MM.1S (cell line): ENCODE measurements at regions not wholly inside any gene's neighbourhood (a gene's known extent, or its start where the extent isn't known, plus 50 kb on each side); places are given as distances from the start of the nearest gene placed in this dataset.

Experiments
- DNase-seq: peaks from one replicate; pipeline ENCODE4 v3.0.0-alpha.2; 2015
- H2AFZ ChIP-seq: fragments of 300-600 bp; sonication (generic); 2 replicates; pipeline ENCODE4 v1.6.0; 2016; ENCODE audit warnings: antibody characterized with exemption, low read length
- H3F3A ChIP-seq: fragments of 300-600 bp; sonication (generic); 2 replicates; pipeline ENCODE4 v1.6.1; 2016; ENCODE audit warnings: mild to moderate bottlenecking, antibody characterized with exemption, low read length, moderate library complexity, mixed read lengths; ENCODE audit not compliant: insufficient read depth
- H3K27ac ChIP-seq: fragments of 300-600 bp; sonication (generic); 2 replicates; pipeline ENCODE4 v1.5.1; 2016; ENCODE audit warnings: mild to moderate bottlenecking, low read length
- H3K27me3 ChIP-seq: fragments of 300-600 bp; sonication (generic); replicated peaks from 2 replicates; pipeline ENCODE4 v1.6.0; 2016; ENCODE audit warnings: low read length; ENCODE audit not compliant: insufficient read depth
- H3K36me3 ChIP-seq: fragments of 300-600 bp; sonication (generic); replicated peaks from 2 replicates; pipeline ENCODE4 v1.6.1; 2016; ENCODE audit warnings: mild to moderate bottlenecking, low read length, mixed read lengths; ENCODE audit not compliant: insufficient read depth
- H3K4me1 ChIP-seq: fragments of 300-600 bp; sonication (generic); 2 replicates; pipeline ENCODE4 v1.6.1; 2016; ENCODE audit warnings: low read length, mixed read lengths
- H3K4me2 ChIP-seq: fragments of 300-600 bp; sonication (generic); 2 replicates; pipeline ENCODE4 v1.6.0; 2016; ENCODE audit warnings: low read depth, low read length
- H3K4me3 ChIP-seq: fragments of 300-600 bp; sonication (generic); 2 replicates; pipeline ENCODE4 v1.5.1; 2016; ENCODE audit warnings: low read length, mixed read lengths
- H3K79me2 ChIP-seq: fragments of 300-600 bp; sonication (generic); 2 replicates; pipeline ENCODE4 v1.6.1; 2016; ENCODE audit warnings: mixed run types, low read length, mixed read lengths
- H3K9ac ChIP-seq: fragments of 300-600 bp; sonication (generic); 2 replicates; pipeline ENCODE4 v1.6.1; 2016; ENCODE audit warnings: low read length, mixed read lengths
- H3K9me2 ChIP-seq: fragments of 300-600 bp; sonication (generic); replicated peaks from 2 replicates; pipeline ENCODE4 v1.6.1; 2016; ENCODE audit warnings: mild to moderate bottlenecking, low read length, mixed read lengths; ENCODE audit not compliant: insufficient read depth
- H3K9me3 ChIP-seq: fragments of 300-600 bp; sonication (generic); replicated peaks from 2 replicates; pipeline ENCODE4 v1.6.1; 2016; ENCODE audit warnings: mild to moderate bottlenecking, low read length, mixed read lengths; ENCODE audit not compliant: insufficient read depth
- H4K20me1 ChIP-seq: fragments of 300-600 bp; sonication (generic); 2 replicates; pipeline ENCODE4 v1.6.1; 2016; ENCODE audit warnings: mild to moderate bottlenecking, low read length, moderate library complexity, mixed read lengths; ENCODE audit not compliant: insufficient read depth
- EZH2 ChIP-seq: fragments of 300-600 bp; sonication (generic); optimal IDR thresholded peaks from 2 replicates; pipeline ENCODE3; 2017; ENCODE audit warnings: low read depth, mild to moderate bottlenecking, antibody characterized with exemption, low read length, mixed read lengths
- EZH2phosphoT487 ChIP-seq: fragments of 300-600 bp; sonication (generic); IDR thresholded peaks from 2 replicates; pipeline ENCODE4 v1.6.1; 2018; ENCODE audit warnings: antibody characterized with exemption, low read length
- TF ChIP-seq, protein P1 (sequence below): fragments of 300-600 bp; sonication (generic); IDR thresholded peaks from 2 replicates; pipeline ENCODE4 v1.5.1; 2016; ENCODE audit warnings: antibody characterized with exemption, low read length, mixed read lengths

DNA sequence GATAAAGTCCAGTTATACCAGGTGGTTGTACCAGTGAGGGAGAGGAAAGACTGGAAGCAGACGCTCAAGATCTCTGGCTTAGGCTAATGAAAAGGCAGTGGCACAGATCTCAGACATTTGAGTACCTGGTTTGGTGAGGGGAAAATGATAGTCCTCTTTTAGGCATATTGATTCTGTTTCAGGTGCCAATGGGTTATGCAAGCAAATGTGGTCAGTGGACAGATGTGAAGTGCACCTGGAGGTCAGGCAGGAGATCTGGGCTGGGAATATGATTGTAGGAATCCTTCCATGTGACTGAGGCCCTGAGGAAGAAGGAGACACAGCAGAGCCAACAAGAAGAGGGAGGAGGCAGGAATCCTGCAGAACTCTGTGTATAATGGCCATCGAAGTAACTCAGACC, 63.7 kb upstream of the SMARCA2 start:
- H2AFZ ChIP-seq, result no peak overlapping the region
- no peaks in the 10 kb centered on the region for H3K9me3 ChIP-seq
- no peaks in the 10 kb centered on the region for H3K36me3 ChIP-seq
- H3K9me2 ChIP-seq, result no peaks in the 10 kb centered on the region
- H3K4me3 ChIP-seq, result no peak overlapping the region
- H3K4me2 ChIP-seq, result no peak overlapping the region
- no peaks in the 10 kb centered on the region for H4K20me1 ChIP-seq
- no peaks in the 10 kb centered on the region for H3K27me3 ChIP-seq
- no peak overlapping the region for H3K9ac ChIP-seq
- no peaks in the 10 kb centered on the region for H3K79me2 ChIP-seq
- TF ChIP-seq, protein P1, sequence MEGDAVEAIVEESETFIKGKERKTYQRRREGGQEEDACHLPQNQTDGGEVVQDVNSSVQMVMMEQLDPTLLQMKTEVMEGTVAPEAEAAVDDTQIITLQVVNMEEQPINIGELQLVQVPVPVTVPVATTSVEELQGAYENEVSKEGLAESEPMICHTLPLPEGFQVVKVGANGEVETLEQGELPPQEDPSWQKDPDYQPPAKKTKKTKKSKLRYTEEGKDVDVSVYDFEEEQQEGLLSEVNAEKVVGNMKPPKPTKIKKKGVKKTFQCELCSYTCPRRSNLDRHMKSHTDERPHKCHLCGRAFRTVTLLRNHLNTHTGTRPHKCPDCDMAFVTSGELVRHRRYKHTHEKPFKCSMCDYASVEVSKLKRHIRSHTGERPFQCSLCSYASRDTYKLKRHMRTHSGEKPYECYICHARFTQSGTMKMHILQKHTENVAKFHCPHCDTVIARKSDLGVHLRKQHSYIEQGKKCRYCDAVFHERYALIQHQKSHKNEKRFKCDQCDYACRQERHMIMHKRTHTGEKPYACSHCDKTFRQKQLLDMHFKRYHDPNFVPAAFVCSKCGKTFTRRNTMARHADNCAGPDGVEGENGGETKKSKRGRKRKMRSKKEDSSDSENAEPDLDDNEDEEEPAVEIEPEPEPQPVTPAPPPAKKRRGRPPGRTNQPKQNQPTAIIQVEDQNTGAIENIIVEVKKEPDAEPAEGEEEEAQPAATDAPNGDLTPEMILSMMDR, result no peak
- DNase-seq, result no peak
- H3F3A ChIP-seq, result no peaks in the 10 kb centered on the region
- no peaks in the 10 kb centered on the region for H3K4me1 ChIP-seq
- H3K27ac ChIP-seq, result no peak overlapping the region

DNA sequence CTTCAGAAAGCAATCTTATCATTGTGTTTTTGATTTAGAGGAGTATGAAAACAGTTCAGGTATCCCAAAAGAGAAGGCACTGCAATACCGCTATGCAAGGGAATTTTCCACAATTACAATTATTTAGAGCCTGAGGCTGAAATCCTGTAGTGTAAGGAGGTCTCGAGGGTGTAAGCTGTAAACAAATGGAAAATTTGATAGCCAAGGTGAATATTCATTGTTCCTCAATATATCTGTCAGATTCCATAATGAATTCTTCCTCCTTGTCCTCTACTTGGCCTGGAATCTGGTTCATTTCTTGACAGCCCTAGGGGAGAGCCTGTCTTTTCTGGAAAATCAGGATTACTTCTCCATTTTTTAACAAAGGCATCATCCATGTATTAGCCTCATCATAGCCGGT, 63.1 kb upstream of the SMARCA2 start:
- H3F3A ChIP-seq, result no peaks in the 10 kb centered on the region
- H3K79me2 ChIP-seq, result no peaks in the 10 kb centered on the region
- no peak overlapping the region for H3K9ac ChIP-seq
- H3K4me3 ChIP-seq, result no peak overlapping the region
- TF ChIP-seq EZH2 (no peak), EZH2phosphoT487 (no peak)
- TF ChIP-seq, protein P1, result no peak
- no peaks in the 10 kb centered on the region for H4K20me1 ChIP-seq
- no peak overlapping the region for H3K27ac ChIP-seq
- DNase-seq, result no peak
- no peaks in the 10 kb centered on the region for H3K9me3 ChIP-seq
- no peaks in the 10 kb centered on the region for H3K27me3 ChIP-seq
- H3K4me1 ChIP-seq, result no peaks in the 10 kb centered on the region
- H3K4me2 ChIP-seq, result no peak overlapping the region
- H2AFZ ChIP-seq, result no peak overlapping the region
- no peaks in the 10 kb centered on the region for H3K9me2 ChIP-seq
- H3K36me3 ChIP-seq, result no peaks in the 10 kb centered on the region

DNA sequence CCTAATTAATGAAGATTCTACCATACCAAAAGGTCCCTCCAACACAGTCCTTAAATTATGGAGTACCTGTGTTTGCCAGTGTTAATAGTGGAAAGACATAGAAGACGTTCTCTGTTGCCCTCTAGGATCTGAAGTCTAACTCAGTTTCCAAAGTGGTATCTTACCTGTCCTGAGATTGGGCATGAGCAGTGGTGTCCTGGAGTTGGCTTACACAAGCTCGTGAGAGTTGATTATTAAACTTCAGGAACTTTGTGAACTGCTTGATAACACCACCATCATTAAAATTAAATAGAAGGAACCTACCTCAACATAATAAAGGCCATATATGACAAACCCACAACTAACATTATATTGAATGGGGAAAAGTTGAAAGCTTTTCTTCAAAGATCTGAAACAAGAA, 60.9 kb upstream of the SMARCA2 start:
- H3K9me2 ChIP-seq, result no peaks in the 10 kb centered on the region
- no peak overlapping the region for H3K4me3 ChIP-seq
- no peak overlapping the region for H2AFZ ChIP-seq
- no peak for TF ChIP-seq EZH2phosphoT487
- TF ChIP-seq EZH2, result no peak
- TF ChIP-seq, protein P1, result no peak
- H3K9ac ChIP-seq, result no peak overlapping the region
- H3K4me2 ChIP-seq, result no peak overlapping the region
- H3K27ac ChIP-seq, result no peak overlapping the region
- no peaks in the 10 kb centered on the region for H4K20me1 ChIP-seq
- no peak for DNase-seq
- H3F3A ChIP-seq, result no peaks in the 10 kb centered on the region
- H3K9me3 ChIP-seq, result no peaks in the 10 kb centered on the region
- H3K36me3 ChIP-seq, result no peaks in the 10 kb centered on the region
- H3K4me1 ChIP-seq, result no peaks in the 10 kb centered on the region
- no peaks in the 10 kb centered on the region for H3K27me3 ChIP-seq
- H3K79me2 ChIP-seq, result no peaks in the 10 kb centered on the region

DNA sequence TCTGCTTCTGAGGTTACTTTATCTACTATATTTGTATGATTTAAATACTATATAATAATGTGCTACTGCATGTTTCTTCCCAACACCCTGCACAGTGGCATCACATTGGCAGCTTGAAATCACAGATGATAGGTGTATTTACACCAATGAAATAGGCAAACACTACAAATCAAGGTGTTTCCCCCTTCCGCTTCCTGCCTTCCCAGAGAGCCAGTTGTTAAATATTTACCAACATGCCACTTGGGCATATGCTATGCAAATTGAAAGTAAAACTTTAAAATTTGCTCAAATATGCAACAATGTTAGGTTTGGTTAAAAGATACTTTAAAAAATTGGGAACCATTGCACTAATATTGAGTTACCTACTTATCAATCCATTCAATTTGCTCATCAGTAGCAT, 58.2 kb upstream of the SMARCA2 start:
- TF ChIP-seq, protein P1, result no peak
- TF ChIP-seq EZH2 (no peak), EZH2phosphoT487 (no peak)
- Histone ChIP-seq H3K9me3 (no peaks in the 10 kb centered on the region), H2AFZ (no peak overlapping the region), H3K4me2 (no peak overlapping the region), H3K36me3 (no peaks in the 10 kb centered on the region), H3K79me2 (no peaks in the 10 kb centered on the region), H3F3A (no peaks in the 10 kb centered on the region), H3K27me3 (no peaks in the 10 kb centered on the region), H3K9me2 (no peaks in the 10 kb centered on the region), H3K4me1 (no peaks in the 10 kb centered on the region), H3K27ac (no peak overlapping the region), H3K9ac (no peak overlapping the region), H3K4me3 (no peak overlapping the region), H4K20me1 (no peaks in the 10 kb centered on the region)
- no peak for DNase-seq
